ENCODE measurements at regions not wholly inside any gene's neighbourhood (a gene's known extent, or its start where the extent isn't known, plus 50 kb on each side); places are given as distances from the start of the nearest gene placed in this dataset.

DNA sequence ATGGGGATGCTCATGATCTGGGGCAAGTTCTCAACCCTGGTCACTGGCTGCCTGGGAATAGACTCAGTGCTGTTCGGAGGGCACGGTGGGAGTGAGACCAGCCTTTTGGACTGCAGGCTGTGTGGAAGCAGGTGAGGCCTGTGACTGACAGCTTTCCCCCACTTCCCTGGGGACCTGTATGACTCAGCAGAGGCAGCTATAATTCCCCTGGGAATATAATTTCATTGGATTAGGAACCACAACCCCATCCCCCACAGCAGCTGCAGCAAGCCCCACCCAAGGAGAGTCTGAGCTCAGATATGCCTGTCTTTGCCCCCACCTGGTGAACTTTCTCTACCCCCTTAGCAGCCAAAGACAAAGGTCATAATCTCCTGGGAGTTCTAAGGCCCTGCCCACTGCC is 408.6 kb downstream of the PPP3CA start:
- no peak for ATAC-seq
- Histone ChIP-seq H3K27me3 (ENCODE audit: control insufficient read depth, insufficient read depth) (no peaks in the 10 kb centered on the region), H3K9me3 (ENCODE audit: control insufficient read depth, low read length) (no peaks in the 10 kb centered on the region), H3K4me1 (ENCODE audit: control insufficient read depth, insufficient read depth, low read length) (no peaks in the 10 kb centered on the region), H3K4me3 (ENCODE audit: low read length) (no peak overlapping the region), H3K27ac (ENCODE audit: low read length) (no peak overlapping the region)
- peak in 2 of 3 donors; percentile 13 to 18 for DNase-seq
- WGBS, result 97% methylated on average over 2 of the region's 2 CpGs
- intact Hi-C loops (cut with DNase I), result no loop called here

DNA sequence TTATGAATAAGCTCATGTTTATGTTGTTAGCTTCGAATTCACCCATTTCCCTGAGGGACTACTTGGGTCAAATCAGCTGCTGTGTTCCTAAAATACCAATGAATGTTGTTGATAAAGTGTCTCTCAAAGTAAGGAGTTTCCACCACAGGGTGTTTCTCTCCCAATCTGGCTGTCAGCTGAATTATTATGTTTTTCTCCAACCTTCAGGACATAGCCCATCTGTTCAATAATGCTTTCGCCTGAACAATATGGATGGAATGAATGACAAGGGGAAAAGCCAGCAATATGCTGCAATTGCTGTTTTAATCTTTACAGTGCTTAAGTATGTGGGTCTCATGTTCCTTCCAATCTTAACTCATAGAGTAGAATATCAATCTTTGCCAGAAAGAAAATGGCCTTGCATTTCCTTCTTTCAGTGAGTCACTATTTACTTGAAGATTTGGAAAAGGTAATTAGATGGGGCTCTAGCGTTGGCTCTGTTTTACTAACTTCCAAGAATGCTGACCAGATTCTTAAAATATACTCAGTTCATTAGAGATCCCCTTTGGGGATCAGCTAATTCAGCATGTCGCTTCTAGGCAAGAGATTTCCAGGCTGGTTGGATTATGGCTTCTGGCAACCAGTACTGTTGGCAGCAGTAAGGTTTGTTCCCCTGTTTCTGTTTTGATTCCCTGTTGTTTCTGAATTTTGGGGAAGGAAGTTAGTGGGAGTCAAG is 410.5 kb downstream of the PPP3CA start:
- DNase-seq, result peak in 1 of 3 donors; percentile 15
- 48% methylated on average over 4 of the region's 4 CpGs for WGBS
- Histone ChIP-seq H3K4me3 (ENCODE audit: low read length) (no peak overlapping the region), H3K9me3 (ENCODE audit: control insufficient read depth, low read length) (no peaks in the 10 kb centered on the region), H3K4me1 (ENCODE audit: control insufficient read depth, insufficient read depth, low read length) (no peaks in the 10 kb centered on the region), H3K27ac (ENCODE audit: low read length) (no peak overlapping the region), H3K27me3 (ENCODE audit: control insufficient read depth, insufficient read depth) (no peaks in the 10 kb centered on the region)
- ATAC-seq, result peak in 1 of 2 donors; percentile 43
- intact Hi-C loops (cut with DNase I), result no loop called here

GRCh38 chr4:100935090-100935489 is 412.2 kb downstream of the PPP3CA start:
- no peak for ATAC-seq
- 89% methylated on average over 1 of the region's 1 CpG for WGBS

DNA sequence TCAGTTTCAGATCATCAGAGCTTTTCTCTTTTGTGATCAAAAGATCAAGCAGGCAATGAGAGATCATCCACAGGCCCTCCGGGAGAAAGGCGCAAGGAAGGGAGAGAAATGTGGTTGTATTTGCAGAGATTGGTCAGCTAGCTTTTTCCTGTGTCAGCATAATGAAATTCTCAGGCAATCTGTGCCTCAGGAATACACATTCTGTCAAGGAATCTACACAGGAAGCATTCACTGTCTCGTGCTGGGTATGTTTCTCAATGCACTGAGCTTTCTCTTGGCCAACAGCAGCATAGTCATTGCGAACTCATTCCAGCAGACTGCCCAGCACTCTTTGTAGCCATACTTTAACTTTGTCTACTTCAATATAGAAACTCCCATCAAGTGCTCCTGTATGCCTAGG is 413.7 kb downstream of the PPP3CA start:
- no peak overlapping the region for H3K4me3 ChIP-seq (ENCODE audit: low read length)
- H3K27me3 ChIP-seq (ENCODE audit: control insufficient read depth, insufficient read depth), result no peaks in the 10 kb centered on the region
- DNase-seq (no peak), ATAC-seq (peak in 1 of 2 donors; percentile 29)
- H3K4me1 ChIP-seq (ENCODE audit: control insufficient read depth, insufficient read depth, low read length), result no peaks in the 10 kb centered on the region
- H3K9me3 ChIP-seq (ENCODE audit: control insufficient read depth, low read length), result no peaks in the 10 kb centered on the region
- no peak overlapping the region for H3K27ac ChIP-seq (ENCODE audit: low read length)
- 55% methylated on average over 4 of the region's 4 CpGs for WGBS
- intact Hi-C loops (cut with DNase I), result no loop called here

More at GRCh38 chr4:100935090-100935489, 412.2 kb downstream of the PPP3CA start:
- intact Hi-C loops (cut with DNase I), result no loop called here
- no peaks in the 10 kb centered on the region for H3K9me3 ChIP-seq (ENCODE audit: control insufficient read depth, low read length)
- H3K27ac ChIP-seq (ENCODE audit: low read length), result no peak overlapping the region
- DNase-seq, result no peak
- H3K27me3 ChIP-seq (ENCODE audit: control insufficient read depth, insufficient read depth), result no peaks in the 10 kb centered on the region
- no peak overlapping the region for H3K4me3 ChIP-seq (ENCODE audit: low read length)
- no peaks in the 10 kb centered on the region for H3K4me1 ChIP-seq (ENCODE audit: control insufficient read depth, insufficient read depth, low read length)

- ATAC-seq (no peak), DNase-seq (no peak)
- Histone ChIP-seq H3K4me1 (ENCODE audit: control insufficient read depth, insufficient read depth, low read length) (no peaks in the 10 kb centered on the region), H3K27me3 (ENCODE audit: control insufficient read depth, insufficient read depth) (no peaks in the 10 kb centered on the region), H3K4me3 (ENCODE audit: low read length) (no peak overlapping the region), H3K27ac (ENCODE audit: low read length) (no peak overlapping the region), H3K9me3 (ENCODE audit: control insufficient read depth, low read length) (no peaks in the 10 kb centered on the region)
- 82% methylated on average over 1 of the region's 1 CpG for WGBS
- intact Hi-C loops (cut with DNase I), result no loop called here
Measured at GRCh38 chr4:100929758-100930157, 411.9 kb upstream of the EMCN start.

DNA sequence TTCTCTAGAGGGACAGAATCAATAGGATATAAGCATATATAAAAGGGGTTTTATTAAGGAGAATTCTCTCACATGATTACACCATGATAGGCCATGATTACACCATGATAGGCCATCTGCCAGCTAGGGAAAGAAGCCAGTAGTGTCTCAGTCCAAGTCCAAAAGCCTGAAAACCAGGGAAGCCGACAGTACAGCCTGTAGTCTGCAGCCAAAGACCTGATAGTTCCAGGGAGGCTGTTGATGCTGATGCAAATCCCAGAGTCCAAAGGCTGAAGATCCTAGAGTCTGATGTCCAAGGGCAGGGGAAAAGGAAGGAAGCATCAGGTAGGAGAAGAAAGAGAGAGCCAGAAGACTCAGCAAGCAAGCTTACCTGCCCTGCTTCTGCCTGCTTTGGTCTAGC is 411.3 kb upstream of the EMCN start:
- DNase-seq (no peak), ATAC-seq (no peak)
- no peaks in the 10 kb centered on the region for H3K9me3 ChIP-seq (ENCODE audit: control insufficient read depth, low read length)
- no peaks in the 10 kb centered on the region for H3K4me1 ChIP-seq (ENCODE audit: control insufficient read depth, insufficient read depth, low read length)
- no peak overlapping the region for H3K4me3 ChIP-seq (ENCODE audit: low read length)
- intact Hi-C loops (cut with DNase I), result no loop called here
- H3K27me3 ChIP-seq (ENCODE audit: control insufficient read depth, insufficient read depth), result no peaks in the 10 kb centered on the region
- WGBS, result 54% methylated on average over 1 of the region's 1 CpG
- no peak overlapping the region for H3K27ac ChIP-seq (ENCODE audit: low read length)

DNA sequence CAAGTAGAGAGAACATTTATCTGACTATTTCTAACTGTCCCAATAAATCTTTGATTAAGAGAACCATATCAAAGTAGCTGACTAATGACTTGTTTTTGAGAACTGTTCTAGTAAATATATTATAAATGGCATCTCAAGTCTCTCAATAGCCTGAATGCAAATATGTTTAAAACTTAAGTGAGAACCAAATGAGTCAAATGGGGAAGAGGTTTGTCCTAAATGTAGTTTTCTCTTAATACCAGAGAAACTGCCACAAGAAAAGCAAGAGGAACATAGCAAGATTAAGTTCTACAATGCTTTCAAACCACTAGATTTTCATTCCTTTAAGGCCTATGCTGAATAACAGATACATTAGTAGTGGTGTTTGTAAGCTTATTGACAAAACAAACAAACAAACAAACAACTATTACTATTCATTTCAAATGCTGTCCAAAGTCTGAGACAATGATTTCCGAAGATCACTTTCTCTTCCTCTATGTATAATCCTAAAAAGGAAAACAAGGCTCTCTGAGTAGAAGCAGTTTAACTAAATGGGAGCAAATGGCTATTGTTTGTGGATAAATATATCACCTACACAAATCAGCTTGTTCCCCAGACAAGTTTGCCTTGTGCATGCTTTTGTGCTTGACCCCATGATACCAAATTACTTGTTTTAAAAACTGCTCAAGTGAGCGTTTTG is 408.4 kb upstream of the EMCN start:
- Histone ChIP-seq H3K9me3 (ENCODE audit: control insufficient read depth, low read length) (no peaks in the 10 kb centered on the region), H3K4me1 (ENCODE audit: control insufficient read depth, insufficient read depth, low read length) (no peaks in the 10 kb centered on the region), H3K27me3 (ENCODE audit: control insufficient read depth, insufficient read depth) (no peaks in the 10 kb centered on the region), H3K4me3 (ENCODE audit: low read length) (no peak overlapping the region), H3K27ac (ENCODE audit: low read length) (no peak overlapping the region)
- intact Hi-C loops (cut with DNase I), result no loop called here
- no peak for DNase-seq
- ATAC-seq, result no peak
- 92% methylated on average over 2 of the region's 2 CpGs for WGBS

DNA sequence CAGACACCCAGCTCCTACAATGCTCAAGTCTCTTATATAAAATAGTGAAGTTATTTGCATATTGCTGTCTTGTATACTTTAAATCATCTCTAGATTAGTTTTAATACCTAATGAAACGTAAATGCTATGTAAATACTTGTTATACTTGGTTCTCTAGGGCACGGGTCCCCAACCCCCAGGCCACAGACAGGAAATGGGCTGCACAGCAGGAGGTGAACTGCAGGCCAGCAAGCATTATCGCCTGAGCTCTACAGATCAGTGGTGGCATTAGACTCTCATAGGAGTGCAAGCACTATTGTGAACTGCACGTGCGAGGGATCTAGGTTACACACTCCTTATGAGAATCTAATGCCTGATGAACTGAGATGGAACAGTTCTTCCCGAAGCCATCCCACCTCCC is 395.9 kb upstream of the EMCN start:
- Histone ChIP-seq H3K4me1 (ENCODE audit: control insufficient read depth, insufficient read depth, low read length) (no peaks in the 10 kb centered on the region), H3K27ac (ENCODE audit: low read length) (no peak overlapping the region), H3K27me3 (ENCODE audit: control insufficient read depth, insufficient read depth) (no peaks in the 10 kb centered on the region), H3K4me3 (ENCODE audit: low read length) (no peak overlapping the region), H3K9me3 (ENCODE audit: control insufficient read depth, low read length) (no peaks in the 10 kb centered on the region)
- DNase-seq (no peak), ATAC-seq (no peak)
- intact Hi-C loops (cut with DNase I), result no loop called here
- WGBS, result 70% methylated on average over 6 of the region's 6 CpGs

DNA sequence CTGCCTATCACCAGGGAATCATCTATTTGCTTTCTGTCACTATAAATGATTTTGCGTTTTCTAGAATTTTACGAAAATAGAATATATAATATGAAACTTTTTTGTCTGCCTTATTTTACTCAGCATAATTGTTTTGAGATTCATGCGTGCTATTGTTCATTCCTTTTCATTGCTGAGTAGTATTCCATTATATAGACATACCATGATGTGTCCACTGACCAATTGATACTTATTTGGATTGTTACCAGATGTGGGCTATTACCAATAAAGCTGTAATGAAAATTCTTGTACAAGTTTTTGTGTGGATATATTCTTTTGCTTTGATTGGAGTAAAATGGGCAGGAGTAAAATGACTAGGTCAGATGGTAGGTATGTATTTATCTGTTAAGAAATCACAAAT is 390.7 kb upstream of the EMCN start:
- Histone ChIP-seq H3K9me3 (ENCODE audit: control insufficient read depth, low read length) (no peaks in the 10 kb centered on the region), H3K4me1 (ENCODE audit: control insufficient read depth, insufficient read depth, low read length) (no peaks in the 10 kb centered on the region), H3K27me3 (ENCODE audit: control insufficient read depth, insufficient read depth) (no peaks in the 10 kb centered on the region), H3K27ac (ENCODE audit: low read length) (no peak overlapping the region), H3K4me3 (ENCODE audit: low read length) (no peak overlapping the region)
- DNase-seq (no peak), ATAC-seq (no peak)
- WGBS, result 97% methylated on average over 3 of the region's 3 CpGs
- intact Hi-C loops (cut with DNase I), result no loop called here

GRCh38 chr4:100907465-100908454 is 389.9 kb upstream of the EMCN start:
- Histone ChIP-seq H3K27ac (ENCODE audit: low read length) (no peak overlapping the region), H3K4me1 (ENCODE audit: control insufficient read depth, insufficient read depth, low read length) (no peaks in the 10 kb centered on the region), H3K4me3 (ENCODE audit: low read length) (no peak overlapping the region), H3K27me3 (ENCODE audit: control insufficient read depth, insufficient read depth) (no peaks in the 10 kb centered on the region), H3K9me3 (ENCODE audit: control insufficient read depth, low read length) (no peaks in the 10 kb centered on the region)
- no peak for ATAC-seq
- DNase-seq, result no peak
- intact Hi-C loops (cut with DNase I), result no loop called here
- WGBS, result 72% methylated on average over 3 of the region's 3 CpGs

DNA sequence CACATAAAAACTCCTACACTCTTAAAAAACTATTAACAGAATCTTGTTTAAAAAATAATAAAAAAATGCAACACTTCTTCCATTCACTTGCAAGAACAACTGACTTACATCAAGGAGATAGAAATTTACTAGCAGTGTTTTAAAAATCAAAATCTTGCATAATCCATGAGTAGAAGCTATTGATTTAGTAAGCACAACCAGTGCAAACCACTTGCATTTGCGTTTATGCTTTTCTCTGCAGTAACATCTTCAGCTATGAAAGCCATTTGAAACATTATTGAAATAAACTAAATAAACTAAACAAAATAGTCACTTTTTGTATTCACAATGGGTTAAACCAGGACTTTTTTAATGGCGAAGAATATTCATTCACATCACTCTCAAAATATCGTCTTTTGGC is 389.2 kb upstream of the EMCN start:
- no peak overlapping the region for H3K27ac ChIP-seq (ENCODE audit: low read length)
- no peak for ATAC-seq
- H3K9me3 ChIP-seq (ENCODE audit: control insufficient read depth, low read length), result no peaks in the 10 kb centered on the region
- DNase-seq, result no peak
- intact Hi-C loops (cut with DNase I), result no loop called here
- no peak overlapping the region for H3K4me3 ChIP-seq (ENCODE audit: low read length)
- H3K27me3 ChIP-seq (ENCODE audit: control insufficient read depth, insufficient read depth), result no peaks in the 10 kb centered on the region
- no peaks in the 10 kb centered on the region for H3K4me1 ChIP-seq (ENCODE audit: control insufficient read depth, insufficient read depth, low read length)
- 89% methylated on average over 3 of the region's 3 CpGs for WGBS
